IPS-NIHi7 (cell line): ENCODE measurements at regions not wholly inside any gene's neighbourhood (a gene's known extent, or its start where the extent isn't known, plus 50 kb on each side); places are given as distances from the start of the nearest gene placed in this dataset.
A peak's percentile ranks its signal among the peaks of the same experiment; 100 is the strongest.
"Not testable (repeated sequence)": the region's sequence is repeated elsewhere in the genome, so short reads cannot be mapped to it uniquely, and the experiment has no call there.

ENCODE experiments used
- DNase-seq: peaks from one replicate; pipeline ENCODE4 v3.0.0; 2012; ENCODE audit warnings: mixed read lengths; ENCODE audit errors: extremely low spot score

DNA sequence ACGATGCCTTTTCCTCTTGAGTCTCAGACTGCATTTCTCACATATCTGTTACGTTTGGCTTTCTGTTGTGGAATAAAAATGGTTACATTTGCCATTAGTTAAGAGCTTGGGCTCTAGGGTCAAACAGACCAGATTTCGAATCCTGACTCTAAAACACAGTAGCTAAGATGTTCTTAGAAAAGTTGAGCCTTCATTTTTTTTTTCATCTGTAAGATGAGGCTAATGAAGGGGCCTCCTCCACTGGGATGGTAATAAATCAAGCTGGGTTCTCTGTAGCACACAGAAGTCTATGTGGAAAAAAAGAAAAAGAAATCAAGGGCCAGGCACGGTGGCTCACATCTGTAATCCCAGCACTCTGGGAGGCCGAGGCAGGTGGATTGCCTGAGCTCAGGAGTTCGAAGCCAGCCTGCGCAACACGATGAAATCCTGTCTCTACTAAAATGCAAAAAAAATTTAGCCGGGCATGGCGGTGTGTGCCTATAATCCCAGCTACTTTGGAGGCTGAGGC, 49.9 kb upstream of the CAPRIN1 start:
- no peak for DNase-seq

DNA sequence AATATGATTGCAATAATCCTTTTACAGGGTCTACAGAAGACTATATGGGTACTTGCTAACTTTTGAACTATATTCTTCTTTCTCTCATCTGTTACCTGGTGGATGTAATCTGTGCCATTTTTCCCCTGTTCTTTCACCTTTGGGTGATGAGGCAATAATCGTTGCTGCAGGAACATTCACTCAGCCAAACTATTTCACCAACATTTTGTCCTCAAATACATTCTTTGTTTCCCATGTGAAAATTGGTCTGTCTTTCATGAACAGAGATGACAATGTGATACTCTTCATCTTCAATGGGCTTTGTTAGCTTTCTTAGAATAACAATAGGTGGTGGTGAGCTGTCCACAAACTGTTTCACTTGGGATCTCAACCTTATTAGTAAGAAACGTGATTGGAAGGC, 52.1 kb upstream of the CAPRIN1 start:
- DNase-seq = no peak

DNA sequence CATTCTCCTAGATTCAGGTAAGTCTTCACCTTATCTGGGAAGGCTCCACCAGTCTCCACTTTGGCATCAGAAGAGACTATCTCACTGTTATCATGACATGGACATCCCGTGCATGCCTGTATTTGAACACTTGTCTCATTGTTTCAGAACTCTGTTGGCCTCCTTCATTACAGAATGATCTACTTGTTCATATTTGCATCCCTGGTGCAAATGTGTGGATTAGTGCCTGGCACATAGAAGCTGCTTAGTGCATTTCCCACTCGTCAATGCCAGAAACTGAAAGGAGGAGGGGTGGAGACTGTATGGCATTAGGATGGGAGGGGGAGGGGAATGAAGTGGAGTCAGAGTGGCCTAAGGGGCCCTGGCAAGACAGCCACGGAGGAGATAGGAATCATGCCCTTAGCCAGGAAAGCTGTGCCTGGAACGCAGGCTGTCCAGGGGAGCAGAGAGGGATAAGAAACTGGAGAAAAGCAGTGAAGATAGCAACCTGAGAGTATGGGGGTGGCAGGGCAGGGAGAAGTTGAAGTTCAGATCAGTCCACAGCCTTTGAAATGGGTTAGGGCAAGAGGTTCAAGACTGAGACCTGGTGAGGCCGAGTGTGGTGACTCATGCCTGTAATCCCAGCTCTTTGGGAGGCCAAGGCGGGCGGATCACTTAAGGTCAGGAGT, 53.8 kb upstream of the CAPRIN1 start:
- DNase-seq = no peak

DNA sequence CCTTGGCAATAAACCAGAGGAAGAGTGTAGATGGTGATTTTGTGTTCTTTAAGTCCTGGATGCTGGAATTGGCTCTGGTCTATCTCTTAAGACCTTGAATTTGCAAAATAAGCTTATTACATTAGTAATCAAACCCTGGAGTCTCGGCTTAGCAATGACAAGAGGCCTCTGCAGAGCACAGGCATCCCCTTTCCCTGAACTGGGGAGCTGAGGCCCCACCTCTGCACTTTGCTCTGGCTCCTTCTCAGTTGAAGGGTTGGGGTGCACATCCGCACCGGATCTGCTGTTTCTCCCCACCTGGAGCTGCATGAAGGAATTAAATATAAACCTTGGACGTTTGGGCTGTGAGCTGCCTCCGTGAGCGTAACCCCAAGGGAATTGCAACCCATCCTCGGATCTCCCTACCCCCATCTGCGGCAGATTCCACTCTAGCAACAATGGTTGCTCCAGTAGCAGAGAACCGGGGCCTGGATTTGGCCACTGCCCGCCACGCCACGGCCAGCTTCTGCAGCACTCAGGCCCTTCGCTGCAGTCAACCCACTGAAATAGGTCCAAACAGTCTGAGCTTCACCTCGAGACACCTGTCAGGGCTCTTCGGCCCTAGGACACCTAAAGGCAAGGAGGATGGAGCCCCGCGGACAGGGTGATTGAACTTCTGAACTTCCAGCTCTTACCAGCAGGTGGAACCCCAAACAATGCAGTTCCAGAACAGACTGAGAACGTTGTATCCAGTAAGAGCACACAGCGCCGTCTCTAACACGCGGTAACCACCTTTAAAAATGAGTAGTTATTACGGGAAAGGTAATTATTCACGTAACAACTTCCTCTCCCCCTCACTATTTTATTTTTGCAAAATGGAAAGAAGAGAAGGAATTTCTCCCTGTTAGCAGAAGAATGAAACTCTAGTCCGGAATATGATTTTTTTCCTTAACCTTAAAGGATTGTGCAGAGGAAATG, 54.8 kb upstream of the CAPRIN1 start:
- DNase-seq = peak; percentile 79

DNA sequence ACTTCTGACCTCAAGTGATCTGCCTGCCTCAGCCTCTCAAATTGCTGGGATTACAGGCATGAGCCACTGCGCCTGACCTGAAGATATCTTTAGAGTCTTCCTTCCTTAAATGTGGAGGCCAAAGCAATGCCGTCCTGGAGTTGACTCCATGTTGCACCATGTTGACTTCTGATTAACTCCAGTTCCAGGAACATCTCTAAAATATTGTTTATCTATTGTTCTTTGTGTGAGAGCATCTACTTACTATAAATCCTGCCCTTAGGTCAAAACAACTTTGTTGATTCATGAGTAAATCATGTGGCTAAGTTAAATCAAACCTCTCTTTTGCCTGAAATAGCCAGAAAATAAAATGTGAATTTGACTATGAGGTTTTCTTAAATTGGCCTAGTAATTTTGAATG, 56.6 kb upstream of the CAPRIN1 start:
- DNase-seq = no peak

DNA sequence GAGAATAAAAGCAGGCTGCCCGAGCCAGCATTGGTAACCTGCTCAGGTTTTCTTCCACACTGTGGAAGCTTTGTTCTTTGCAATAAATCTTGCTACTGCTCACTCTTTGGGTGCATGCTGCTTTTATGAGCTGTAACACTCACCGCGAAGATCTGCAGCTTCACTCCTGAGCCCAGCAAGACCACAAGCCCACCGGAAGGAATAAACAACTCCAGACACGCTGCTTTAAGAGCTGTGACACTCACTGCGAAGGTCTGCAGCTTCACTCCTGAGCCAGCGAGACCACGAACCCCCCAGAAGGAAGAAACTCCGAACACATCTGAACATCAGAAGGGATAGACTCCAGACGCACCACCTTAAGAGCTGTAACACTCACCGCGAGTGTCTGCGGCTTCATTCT, 60.4 kb upstream of the CAPRIN1 start:
- not testable (repeated sequence) for DNase-seq

DNA sequence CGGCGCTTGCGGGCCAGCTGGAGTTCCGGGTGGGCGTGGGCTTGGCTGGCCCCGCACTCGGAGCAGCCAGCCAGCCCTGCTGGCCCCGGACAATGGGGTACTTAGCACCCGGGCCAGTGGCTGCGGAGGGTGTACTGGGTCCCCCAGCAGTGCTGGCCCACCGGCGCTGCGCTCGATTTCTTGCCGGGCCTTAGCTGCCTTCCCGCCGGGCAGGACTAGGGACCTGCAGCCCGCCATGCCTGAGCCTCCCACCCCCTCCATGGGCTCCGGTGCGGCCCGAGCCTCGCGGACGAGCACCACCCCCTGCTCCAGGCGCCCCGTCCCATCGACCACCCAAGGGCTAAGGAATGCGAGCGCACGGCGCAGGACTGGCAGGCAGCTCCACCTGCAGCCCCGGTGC, 61.4 kb upstream of the CAPRIN1 start:
- not testable (repeated sequence) for DNase-seq

DNA sequence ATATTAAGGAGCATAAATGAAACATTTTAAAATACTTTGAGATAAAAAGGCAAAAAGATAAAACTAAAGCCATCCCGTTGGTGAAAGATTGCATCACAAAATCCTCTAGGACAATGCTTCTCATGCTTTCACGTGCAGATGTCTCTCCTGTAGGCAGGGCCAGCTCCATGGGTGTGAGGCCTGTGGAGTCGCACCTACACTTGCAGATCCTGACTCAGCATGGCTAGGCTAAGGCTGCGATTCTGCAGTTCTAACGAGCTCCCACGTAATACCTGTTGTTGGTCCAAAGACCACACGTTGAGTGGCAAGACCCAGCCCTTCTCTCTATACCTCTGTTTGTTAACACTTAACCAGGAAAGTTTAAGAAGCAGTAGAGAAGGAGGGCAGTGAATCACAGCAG, 62.1 kb upstream of the CAPRIN1 start:
- DNase-seq = no peak

DNA sequence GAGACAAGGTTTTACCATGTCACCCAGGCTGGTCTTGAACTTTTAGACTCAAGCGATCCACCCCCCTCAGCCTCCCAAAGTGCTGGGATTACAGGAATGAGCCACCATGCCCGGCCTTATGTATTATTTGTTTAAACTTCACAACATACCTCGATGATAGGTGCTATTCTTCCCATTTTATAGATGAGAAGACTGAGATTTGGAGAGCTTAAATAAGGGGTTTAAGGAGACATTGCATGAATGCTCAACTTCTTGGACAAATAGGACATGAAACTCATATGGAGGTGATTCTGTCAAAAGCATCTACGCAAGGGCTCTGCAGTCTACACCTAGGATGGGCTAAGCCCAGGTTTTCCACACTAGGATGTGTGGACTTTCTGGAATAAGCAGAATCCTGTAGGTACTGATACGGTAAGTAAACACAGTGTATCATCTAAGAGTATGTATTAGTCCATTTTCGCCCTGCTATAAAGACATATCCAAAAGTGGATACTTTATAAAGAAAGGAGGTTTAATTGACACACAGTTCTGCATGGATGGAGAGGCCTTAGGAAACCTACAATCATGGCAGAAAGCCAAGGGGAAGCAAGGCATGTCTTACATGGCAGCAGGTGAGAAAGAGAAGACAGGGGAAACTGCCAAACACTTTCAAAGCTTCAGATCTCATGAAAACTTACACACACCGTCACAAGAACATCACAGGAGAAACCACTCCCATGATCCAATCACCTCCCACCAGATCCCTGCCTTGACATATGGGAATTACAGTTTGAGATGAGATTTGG, 62.8 kb upstream of the CAPRIN1 start:
- DNase-seq = no peak

DNA sequence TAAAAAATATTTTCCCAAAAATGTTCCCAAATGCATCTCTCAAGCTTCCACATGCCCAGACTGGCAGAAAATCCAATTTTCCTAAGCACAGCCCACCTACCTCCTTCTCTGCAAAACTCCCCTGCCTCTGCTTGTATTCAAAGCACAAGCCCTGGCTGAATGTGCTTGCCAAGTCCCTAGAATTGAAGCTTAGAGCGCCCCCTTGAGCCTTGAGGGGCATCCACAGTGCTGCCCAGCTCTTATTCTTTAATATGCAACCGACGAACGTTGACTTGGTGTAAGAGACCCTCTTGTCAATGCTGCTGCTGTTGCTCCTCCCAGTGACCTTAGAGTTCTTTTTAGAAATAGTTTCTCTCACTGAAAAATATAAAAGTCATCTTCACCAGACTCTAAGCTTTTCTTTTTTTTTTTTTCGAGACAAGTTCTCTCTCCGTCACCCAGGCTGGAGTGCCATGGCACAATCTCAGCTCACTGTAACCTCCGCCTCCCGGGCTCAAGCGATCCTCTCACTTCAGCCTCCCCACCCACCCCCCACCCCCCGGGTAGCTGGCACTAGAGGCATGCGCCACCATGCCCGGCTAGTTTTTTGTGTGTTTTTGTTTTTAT, 63.5 kb upstream of the CAPRIN1 start:
- DNase-seq = peak; percentile 75

DNA sequence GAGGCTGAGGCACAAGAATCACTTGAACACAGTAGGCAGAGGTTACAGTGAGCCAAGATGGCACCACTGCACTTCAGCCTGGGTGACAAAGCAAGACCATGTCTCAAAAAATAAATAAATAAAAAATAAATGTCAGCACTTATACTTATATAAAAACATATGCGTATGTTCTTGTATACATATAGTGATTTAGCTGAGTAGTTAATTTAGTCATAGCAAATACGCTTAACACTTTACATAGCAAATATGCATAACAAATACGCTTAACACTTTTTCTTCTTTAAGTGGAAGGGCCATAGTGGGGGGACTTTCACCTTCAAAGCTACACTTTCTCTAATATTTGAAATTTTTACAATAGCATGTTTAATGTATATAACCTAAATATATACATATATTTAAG, 64.0 kb upstream of the CAPRIN1 start:
- DNase-seq = no peak

DNA sequence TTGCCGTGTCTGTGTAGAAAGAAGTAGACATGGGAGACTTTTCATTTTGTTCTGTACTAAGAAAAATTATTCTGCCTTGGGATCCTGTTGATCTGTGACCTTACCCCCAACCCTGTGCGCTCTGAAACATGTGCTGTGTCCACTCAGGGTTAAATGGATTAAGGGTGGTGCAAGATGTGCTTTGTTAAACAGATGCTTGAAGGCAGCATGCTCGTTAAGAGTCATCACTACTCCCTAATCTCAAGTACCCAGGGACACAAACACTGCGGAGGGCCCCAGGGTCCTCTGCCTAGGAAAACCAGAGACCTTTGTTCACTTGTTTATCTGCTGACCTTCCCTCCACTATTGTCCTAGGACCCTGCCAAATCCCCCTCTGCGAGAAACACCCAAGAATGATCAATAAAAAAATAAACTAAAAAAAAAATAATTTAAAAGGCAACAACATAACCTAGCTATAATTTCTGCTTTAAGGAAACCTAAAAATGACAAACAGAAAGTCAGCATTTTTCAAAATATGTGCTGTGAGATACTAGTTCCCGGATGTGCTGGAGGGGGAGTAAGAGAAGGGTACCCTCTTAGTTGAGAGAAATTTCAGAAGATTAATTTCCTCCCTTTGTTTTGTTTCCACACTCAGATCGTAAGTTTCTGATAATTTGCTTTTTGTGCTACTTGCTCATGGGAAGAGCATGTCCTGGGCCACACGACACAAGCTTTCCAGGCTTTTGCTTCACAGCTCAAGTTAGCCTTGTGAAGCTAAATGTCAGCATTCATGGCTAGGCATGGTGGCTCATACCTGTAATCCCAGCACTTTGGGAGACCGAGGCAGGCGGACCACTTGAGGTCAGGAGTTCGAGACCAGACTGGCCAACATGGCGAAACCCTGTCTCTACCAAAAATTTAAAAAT, 64.7 kb upstream of the CAPRIN1 start:
- not testable (repeated sequence) for DNase-seq

DNA sequence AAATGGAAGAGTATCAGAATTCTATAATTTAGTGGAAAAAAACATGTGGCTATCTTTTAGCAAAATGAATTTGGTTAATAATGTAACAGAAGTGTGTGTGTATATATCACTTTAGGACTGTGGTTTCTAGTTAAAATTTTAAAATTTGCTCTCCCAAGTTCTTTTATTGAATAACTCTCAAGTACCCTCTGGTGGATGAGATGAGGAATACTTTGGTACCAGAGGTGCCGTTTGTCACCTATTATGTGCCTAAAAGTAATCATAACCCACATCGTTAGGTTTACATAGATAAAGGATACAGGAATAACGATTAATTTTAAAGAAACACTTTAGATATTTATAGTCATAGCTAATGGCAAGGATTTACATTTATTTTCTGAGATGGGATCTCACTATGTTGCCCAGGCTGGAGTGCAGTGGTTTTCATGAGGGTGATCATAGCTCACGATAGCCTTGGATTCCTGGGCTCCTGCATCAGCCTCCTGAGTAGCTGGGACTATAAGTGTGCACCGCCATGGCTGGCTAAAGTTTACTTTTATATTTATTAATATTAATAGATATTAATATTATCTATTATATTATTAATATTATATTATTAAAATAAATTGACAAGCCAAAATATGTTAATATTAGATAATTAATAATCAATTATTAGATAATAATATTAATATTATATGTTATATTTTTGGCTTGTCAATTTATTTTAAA, 66.7 kb upstream of the CAPRIN1 start:
- no peak for DNase-seq

DNA sequence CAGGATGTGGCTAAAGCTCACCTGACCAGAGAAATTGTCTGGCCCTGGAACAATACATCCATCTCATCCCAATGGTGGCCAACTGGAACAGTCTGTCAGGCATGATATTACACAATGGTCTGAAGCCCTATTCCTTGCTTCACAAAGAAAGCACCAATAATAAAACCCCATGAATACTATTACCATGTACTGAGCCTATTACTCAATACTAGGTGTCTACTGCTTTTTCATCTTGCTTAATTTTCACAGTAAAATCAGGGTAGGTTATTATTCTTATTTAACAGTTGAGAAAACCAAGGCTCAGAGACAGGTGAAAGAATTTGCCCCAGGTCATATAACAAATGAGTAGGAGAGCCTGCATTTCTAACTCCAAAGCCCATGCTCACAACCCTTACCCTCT, 68.9 kb upstream of the CAPRIN1 start:
- DNase-seq = no peak

DNA sequence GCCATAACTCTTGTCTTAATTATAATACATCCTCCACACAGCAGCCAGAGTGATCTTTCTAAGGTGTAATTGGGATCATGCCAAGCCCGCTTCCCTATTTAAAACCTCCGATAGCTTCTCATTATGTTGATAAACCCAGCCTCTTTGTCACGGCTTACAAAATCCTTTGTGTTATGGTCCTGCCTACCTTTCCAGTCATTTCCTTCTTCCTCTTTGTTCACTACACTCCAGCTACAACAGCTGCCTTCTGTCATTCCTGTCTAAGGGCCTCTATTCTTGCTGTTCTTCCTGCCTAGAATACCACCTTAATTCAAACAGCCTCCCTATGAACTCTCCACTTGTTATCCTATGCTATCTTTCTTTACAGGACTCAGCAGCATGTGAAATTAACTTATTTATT, 70.6 kb upstream of the CAPRIN1 start:
- DNase-seq = no peak

DNA sequence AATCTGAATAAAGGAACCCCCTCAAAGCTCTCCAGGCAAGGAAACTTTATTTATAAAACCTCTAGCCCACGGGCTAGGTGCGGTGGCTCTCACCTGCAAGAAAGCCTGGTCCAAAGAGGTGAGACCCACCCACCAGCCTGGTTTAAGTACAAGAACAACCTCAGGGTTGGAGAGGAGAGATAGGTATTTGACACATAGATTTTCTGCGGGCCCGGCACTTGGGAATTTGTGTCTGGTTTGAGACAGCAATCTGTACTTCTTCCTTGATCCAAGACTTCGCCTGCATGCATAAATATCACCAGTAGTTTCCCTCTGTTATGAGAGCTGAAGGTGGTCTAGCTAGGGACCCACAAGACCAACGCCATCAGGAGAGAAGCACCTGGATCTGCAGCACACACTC, 73.2 kb upstream of the CAPRIN1 start:
- no peak for DNase-seq

DNA sequence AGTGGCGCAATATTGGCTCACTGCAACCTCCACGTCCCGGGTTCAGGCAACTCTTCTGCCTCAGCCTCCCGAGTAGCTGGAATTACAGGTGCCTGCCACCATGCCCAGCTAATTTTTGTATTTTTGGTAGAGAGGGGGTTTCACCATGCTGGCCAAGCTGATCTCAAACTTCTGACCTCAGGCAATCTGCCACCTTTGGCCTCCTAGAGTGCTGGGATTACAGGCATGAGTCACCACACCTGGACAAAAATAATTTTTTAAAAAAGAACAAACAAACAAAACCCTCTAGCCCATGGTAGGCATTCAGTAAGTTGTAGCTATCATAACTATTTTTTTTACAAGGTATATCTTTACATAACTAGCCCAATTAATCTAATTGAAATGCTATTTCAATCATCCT, 73.9 kb upstream of the CAPRIN1 start:
- no peak for DNase-seq

DNA sequence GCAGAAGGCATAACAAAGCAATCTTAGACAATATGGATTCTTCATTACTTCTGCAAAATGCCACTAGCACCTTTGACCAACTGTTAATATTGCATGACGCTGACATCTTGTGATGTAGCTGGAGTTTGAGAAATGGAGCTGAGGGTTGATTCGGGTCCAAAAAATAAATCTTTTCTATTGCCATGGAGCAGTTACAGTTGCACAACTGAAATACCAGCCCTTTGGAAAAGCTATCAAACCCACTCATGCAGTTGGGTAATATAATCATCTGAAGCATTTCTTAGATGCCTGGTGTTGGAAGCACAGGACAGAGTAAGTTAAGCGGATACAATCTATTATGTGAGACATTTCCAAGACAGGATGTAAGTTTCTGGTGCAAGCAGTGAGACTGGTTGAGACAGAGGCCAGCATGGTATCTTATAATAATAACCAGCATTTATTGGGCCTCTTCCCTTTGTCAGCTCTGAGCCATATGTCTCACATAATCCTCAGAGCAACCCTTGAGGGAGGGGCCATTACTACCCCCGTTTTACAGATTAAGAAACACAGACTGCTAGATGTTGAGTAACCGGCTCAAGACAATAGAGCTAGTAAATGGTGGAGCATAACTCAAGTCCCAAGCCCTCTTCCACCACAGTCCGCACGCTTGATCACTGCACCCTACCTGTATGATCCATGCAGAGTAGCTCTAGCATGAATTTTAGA, 74.9 kb upstream of the CAPRIN1 start:
- no peak for DNase-seq

DNA sequence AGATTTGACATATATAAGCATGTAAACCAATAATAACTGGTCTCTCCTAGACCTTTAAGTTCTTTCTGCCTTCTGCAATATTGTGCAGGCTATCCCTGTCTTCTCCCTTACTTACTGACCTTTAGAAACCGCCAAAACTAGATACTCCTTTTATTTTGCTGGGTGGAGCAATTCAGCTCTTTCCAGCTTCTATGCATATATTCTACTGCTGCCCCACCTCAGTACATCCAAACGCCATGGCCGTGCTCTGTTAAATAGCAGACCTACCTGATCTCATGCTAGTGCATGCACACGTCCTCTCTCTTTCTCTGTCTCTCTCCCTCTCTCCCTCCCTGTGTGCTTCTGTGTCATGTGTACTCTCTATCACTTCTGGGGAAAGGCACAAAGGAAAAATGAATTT, 76.7 kb upstream of the CAPRIN1 start:
- no peak for DNase-seq
